ENCODE measurements at regions not wholly inside any gene's neighbourhood (a gene's known extent, or its start where the extent isn't known, plus 50 kb on each side); places are given as distances from the start of the nearest gene placed in this dataset.

DNA sequence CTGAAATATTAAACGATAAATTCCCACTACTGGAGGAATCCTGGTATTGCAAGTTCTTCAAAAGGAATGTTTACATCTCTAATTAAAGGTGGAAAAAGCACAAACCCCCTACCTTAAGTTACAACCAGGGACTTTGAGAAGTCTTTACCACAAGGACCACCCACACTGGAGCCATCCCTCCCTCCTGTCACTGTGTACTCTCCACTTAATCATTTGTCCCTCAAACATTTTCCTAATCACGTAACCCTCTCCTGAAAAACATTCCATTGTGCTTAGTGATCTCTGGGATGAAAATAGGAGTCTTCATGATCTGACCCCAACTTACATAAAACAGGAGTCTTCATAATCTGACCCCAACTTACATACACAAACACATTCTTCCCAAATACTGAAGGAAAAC lies 85.7 kb downstream of the SUCLG1 start:
- Mint-ChIP-seq H3K27me3 (peaks cover 12% of the 10 kb centered on the region), H3K4me1 (ENCODE audit: low read depth) (no peaks in the 10 kb centered on the region), H3K4me3 (no peak overlapping the region), H3K9me3 (no peaks in the 10 kb centered on the region), H3K27ac (no peak overlapping the region), H3K36me3 (ENCODE audit: low read depth) (no peaks in the 10 kb centered on the region)
- no peak for DNase-seq

DNA sequence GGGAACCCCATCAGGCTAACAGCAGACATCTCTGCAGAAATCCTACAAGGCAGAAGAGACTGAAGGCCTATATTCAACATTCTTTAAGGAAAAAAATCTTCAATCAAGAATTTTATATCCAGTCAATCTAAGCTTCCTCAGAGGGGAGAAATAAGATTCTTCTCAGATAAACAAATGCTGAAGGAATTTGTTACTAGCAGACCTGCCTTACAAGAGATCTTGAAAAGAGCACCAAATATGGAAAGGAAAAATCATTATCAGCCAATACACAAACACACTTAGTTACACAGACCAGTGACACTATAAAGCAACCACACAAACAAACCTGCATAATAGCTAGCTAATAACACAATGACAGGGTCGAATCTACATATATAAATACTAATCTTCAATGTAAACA lies 96.5 kb downstream of the SUCLG1 start:
- Mint-ChIP-seq H3K36me3 (ENCODE audit: low read depth) (no peaks in the 10 kb centered on the region), H3K27me3 (peaks cover 36% of the 10 kb centered on the region), H3K4me3 (no peak overlapping the region), H3K4me1 (ENCODE audit: low read depth) (no peaks in the 10 kb centered on the region), H3K27ac (no peak overlapping the region), H3K9me3 (peaks cover 30% of the 10 kb centered on the region)
- no peak for DNase-seq

DNA sequence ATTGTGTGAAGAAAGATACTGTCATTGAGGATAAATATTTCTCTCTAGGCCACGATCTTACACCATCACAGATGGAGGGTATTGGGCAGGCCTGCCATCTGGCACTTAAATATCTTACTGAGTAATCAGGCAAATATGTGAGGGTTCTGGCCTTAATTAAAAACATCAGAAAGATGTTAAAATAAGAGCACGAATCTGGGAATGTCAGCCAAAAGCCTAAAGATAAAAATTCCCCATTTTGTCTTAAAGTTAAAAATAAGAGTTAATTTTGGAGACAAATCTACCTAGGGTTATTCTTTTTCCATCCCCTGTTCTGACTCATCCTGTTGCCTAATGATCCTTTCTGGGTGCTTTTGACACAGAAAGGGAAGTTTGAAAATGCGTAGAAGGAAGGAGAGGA lies 121.0 kb downstream of the SUCLG1 start:
- Mint-ChIP-seq H3K4me3 (no peak overlapping the region), H3K27ac (no peak overlapping the region), H3K9me3 (no peaks in the 10 kb centered on the region), H3K27me3 (peaks cover 16% of the 10 kb centered on the region), H3K4me1 (ENCODE audit: low read depth) (no peaks in the 10 kb centered on the region), H3K36me3 (ENCODE audit: low read depth) (no peaks in the 10 kb centered on the region)
- no peak for DNase-seq

DNA sequence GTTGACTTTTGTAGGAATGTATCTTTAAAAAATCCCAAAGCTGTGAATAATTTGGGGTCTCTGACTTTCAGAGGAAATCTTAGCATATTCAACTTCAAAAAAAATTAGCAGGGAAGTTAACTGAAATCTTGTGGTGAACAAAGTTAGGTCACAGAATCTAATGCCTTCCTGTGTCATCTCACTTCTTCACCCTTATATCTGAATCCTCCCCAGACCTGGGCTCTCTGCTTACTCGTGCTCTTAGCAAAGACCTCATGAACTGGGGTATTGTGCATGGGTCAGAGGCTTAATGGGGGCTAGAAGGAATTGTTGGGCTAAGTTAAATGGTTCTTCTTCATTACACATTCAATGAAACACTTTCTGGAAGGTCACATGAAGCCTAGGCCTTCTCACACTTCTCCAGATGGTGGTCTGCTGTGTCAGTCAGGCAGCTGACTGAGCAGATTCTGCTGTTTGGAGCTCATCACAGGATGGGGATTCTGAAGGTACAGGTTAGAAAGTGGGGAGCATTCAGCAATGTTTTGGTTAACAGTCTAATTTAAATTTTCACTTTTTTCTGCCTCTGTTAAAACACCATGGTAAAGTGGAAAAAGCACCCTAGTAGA lies 131.3 kb downstream of the SUCLG1 start:
- H3K27me3 Mint-ChIP-seq: peaks cover 28% of the 10 kb centered on the region
- no peak overlapping the region for H3K4me3 Mint-ChIP-seq
- no peak overlapping the region for H3K27ac Mint-ChIP-seq
- no peak for DNase-seq
- no peaks in the 10 kb centered on the region for H3K4me1 Mint-ChIP-seq (ENCODE audit: low read depth)
- no peaks in the 10 kb centered on the region for H3K9me3 Mint-ChIP-seq
- H3K36me3 Mint-ChIP-seq (ENCODE audit: low read depth): no peaks in the 10 kb centered on the region

DNA sequence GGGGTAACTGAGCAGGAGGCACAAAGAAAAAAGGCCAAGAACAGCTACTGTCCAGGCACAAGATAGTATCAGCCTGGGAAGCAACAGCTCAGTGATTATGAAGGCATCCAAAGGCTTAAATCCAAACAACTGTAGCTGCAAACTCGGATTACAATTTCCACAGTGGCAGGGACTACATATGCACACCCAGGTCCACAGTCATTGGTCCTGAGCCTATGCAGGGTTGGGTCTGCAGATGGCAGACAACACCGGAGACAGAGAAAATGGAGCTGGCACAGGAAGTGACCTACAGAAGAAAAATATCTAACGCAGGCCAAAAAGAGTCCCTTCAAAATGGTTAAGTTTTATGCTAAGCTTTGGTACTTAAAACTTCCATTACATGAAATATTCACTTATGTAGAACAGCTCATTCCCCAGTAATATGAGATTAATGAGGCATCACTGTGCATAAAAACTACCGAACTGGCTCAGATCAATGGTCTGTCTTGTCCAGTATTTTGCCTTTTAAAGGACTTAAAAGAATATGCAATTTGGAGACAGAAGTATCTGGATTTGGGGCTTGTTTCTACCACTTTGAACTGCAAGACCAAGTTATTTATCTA lies 132.1 kb downstream of the SUCLG1 start:
- DNase-seq: no peak
- H3K9me3 Mint-ChIP-seq: no peaks in the 10 kb centered on the region
- no peaks in the 10 kb centered on the region for H3K4me1 Mint-ChIP-seq (ENCODE audit: low read depth)
- no peak overlapping the region for H3K4me3 Mint-ChIP-seq
- H3K27me3 Mint-ChIP-seq: peaks cover 28% of the 10 kb centered on the region
- H3K27ac Mint-ChIP-seq: no peak overlapping the region
- no peaks in the 10 kb centered on the region for H3K36me3 Mint-ChIP-seq (ENCODE audit: low read depth)

DNA sequence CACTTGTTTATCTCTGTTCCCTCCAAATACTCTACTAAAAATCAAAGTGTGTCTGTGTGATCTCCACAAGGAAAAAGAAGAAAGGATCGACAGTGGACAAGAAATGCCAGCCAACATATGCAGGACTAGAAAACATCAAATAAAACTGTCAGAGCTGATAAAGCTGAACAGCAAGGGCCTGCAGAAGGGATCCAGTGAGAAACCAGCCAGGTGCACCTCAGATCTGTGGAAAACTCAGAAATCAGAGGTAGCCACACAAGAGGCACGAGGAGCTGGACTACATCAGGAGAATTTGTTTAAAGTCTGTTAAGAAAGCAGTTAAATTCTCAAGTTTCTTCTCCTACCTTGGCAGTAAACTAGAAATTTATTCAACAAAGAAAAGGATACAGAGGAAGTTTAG lies 135.2 kb downstream of the SUCLG1 start:
- peaks cover 37% of the 10 kb centered on the region for H3K27me3 Mint-ChIP-seq
- DNase-seq: no peak
- no peaks in the 10 kb centered on the region for H3K36me3 Mint-ChIP-seq (ENCODE audit: low read depth)
- no peak overlapping the region for H3K27ac Mint-ChIP-seq
- H3K9me3 Mint-ChIP-seq: no peaks in the 10 kb centered on the region
- H3K4me3 Mint-ChIP-seq: no peak overlapping the region
- no peaks in the 10 kb centered on the region for H3K4me1 Mint-ChIP-seq (ENCODE audit: low read depth)

DNA sequence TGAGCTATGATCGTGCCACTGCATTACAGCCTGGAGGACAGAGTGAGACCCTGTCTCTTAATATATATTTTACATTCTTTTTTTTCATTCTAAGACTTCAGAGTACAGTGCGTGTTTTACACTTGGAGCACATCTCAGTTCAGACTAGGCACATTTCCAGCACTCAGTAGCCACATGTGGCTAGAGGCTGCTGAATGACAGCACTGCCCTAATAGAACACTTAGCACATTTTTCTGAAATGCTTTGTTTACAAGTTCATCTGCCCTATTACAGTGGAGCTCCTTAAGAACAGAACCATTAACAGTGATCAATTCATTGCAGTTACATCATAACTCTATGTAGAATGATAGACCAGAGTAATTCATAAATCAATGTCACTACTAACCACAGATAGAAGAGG lies 138.1 kb downstream of the SUCLG1 start:
- no peak for DNase-seq
- Mint-ChIP-seq H3K27me3 (peaks cover 35% of the 10 kb centered on the region), H3K36me3 (ENCODE audit: low read depth) (no peaks in the 10 kb centered on the region), H3K27ac (no peak overlapping the region), H3K9me3 (no peaks in the 10 kb centered on the region), H3K4me3 (no peak overlapping the region), H3K4me1 (ENCODE audit: low read depth) (no peaks in the 10 kb centered on the region)

DNA sequence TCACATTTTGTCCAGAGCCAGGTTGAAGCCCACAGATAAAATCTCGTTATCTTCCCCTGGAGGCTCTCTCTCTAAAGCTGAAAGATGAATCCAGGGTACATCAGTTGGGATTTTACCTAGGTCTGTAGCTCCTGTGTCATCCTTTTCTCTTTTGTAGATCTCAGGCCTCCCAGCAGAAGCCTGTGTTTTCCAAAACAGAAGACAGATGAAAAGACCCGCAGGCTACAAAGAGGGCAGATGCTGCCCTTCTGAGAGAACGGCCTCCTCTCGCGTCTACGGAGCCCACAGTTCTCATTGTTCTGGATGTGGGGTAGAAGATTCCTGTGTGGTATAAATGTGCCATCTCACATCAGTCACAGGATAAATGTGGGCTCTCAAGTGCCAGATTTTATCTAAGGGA lies 139.5 kb downstream of the SUCLG1 start:
- Mint-ChIP-seq H3K36me3 (ENCODE audit: low read depth) (no peaks in the 10 kb centered on the region), H3K4me3 (no peak overlapping the region), H3K4me1 (ENCODE audit: low read depth) (no peaks in the 10 kb centered on the region), H3K27ac (no peak overlapping the region), H3K9me3 (no peaks in the 10 kb centered on the region), H3K27me3 (peaks cover 34% of the 10 kb centered on the region)
- no peak for DNase-seq

DNA sequence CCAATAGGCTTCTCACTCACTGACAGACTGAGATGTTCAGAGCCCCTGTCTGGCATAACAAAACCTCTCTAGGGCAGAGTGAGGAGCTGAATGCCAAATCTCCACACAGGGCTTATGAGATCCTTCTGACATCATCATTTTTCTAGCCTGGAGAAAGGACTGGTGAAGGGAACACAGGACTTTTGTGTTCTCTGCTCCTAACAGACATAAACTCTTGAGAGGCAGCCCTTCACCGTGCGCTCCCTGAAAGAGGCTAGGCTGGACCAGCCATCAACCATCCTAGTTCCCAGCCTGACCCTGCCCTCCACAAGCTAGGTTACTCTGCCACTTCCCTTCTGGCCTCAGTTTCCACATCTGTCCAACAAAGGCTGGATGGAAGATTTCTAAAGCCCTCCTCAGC lies 141.9 kb downstream of the SUCLG1 start:
- peaks cover 29% of the 10 kb centered on the region for H3K27me3 Mint-ChIP-seq
- H3K9me3 Mint-ChIP-seq: no peaks in the 10 kb centered on the region
- no peaks in the 10 kb centered on the region for H3K36me3 Mint-ChIP-seq (ENCODE audit: low read depth)
- H3K27ac Mint-ChIP-seq: no peak overlapping the region
- no peak for DNase-seq
- H3K4me3 Mint-ChIP-seq: no peak overlapping the region
- no peaks in the 10 kb centered on the region for H3K4me1 Mint-ChIP-seq (ENCODE audit: low read depth)

DNA sequence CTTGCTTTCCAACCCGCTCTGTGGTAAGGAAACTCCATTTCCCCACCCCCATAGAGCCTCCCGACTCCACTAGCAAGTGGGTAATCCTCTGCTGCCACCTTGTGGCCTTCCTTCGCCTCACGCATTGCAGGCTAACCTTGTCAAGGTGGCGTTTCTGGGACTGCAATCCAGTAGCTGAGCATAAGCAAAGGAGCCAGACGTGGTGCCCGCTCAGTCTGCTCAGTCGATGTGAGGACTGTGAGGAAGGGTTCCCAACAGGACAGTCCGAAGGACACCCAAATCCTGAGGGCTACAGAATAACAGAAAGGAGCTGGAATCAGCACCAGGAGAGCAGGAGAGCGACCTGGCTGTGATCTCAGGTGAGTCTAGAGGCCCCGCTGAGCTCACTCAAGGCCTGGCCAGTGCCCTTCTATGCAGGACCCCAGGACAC lies 144.2 kb downstream of the SUCLG1 start:
- no peaks in the 10 kb centered on the region for H3K4me1 Mint-ChIP-seq (ENCODE audit: low read depth)
- no peak overlapping the region for H3K27ac Mint-ChIP-seq
- H3K4me3 Mint-ChIP-seq: no peak overlapping the region
- peak; percentile 82 for DNase-seq
- H3K9me3 Mint-ChIP-seq: no peaks in the 10 kb centered on the region
- peaks cover 19% of the 10 kb centered on the region for H3K27me3 Mint-ChIP-seq
- H3K36me3 Mint-ChIP-seq (ENCODE audit: low read depth): no peaks in the 10 kb centered on the region

DNA sequence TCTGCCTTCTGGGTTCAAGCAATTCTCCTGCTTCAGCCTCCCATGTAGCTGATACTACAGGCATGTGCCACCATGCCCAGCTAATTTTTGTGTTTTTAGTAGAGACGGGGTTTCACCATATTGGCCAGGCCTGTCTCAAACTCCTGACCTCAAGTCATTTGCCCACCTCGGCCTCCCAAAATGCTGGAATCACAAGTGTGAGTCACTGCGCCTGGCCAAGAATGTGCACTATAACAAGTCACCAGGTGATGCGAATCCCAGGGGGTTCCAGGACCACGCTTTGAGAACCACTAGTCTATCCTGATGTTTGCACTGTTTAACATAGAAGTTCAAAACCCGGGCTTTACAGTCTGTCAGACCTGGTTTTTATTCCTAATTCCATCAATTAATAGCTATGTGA lies 144.8 kb downstream of the SUCLG1 start:
- Mint-ChIP-seq H3K27ac (no peak overlapping the region), H3K4me3 (no peak overlapping the region), H3K9me3 (no peaks in the 10 kb centered on the region), H3K4me1 (ENCODE audit: low read depth) (no peaks in the 10 kb centered on the region), H3K36me3 (ENCODE audit: low read depth) (no peaks in the 10 kb centered on the region), H3K27me3 (peaks cover 21% of the 10 kb centered on the region)
- DNase-seq: no peak

DNA sequence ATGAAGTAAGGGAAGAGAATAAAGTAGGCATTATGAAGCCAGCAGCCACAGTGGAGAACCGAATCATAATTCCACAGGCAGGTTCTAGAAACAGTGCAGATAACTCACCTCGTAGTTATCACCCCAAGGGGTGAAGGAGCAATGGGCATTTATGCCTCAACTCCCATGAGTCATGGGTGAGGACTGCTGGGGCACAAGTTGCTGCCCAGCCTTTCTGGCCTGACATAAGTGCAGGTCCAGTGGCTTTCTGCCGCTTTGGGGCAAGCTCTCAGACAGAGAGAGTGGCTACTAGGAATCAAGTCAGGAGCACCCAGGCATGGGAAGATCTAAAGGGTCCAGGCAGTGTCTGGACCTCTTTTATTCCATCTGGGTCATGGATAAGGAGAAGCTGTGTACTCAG lies 149.8 kb downstream of the SUCLG1 start:
- Mint-ChIP-seq H3K27me3 (peaks cover 7% of the 10 kb centered on the region), H3K4me3 (no peak overlapping the region), H3K27ac (no peak overlapping the region), H3K4me1 (ENCODE audit: low read depth) (no peaks in the 10 kb centered on the region), H3K9me3 (peaks cover 14% of the 10 kb centered on the region), H3K36me3 (ENCODE audit: low read depth) (no peaks in the 10 kb centered on the region)
- DNase-seq: no peak

DNA sequence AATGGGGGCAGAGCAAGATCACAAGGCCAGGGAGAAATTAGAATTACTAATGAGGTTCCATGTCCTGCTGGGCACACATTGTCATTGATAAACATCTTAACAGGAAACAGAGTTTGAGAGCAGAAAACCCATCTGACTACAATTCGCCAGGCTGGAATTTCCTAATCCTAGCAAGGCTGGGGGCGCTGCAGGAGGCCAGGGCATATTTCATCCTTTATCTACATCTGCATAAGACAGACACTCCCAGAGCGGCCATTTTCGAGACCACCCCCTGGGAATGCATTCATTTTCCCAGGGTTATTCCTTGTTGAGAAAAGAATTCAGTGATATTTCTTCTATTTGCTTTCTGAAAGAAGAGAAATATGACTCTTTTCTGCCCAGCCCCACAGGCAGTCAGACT lies 152.7 kb downstream of the SUCLG1 start:
- peaks cover 16% of the 10 kb centered on the region for H3K27me3 Mint-ChIP-seq
- H3K36me3 Mint-ChIP-seq (ENCODE audit: low read depth): no peaks in the 10 kb centered on the region
- DNase-seq: no peak
- H3K4me1 Mint-ChIP-seq (ENCODE audit: low read depth): no peaks in the 10 kb centered on the region
- H3K27ac Mint-ChIP-seq: no peak overlapping the region
- no peak overlapping the region for H3K4me3 Mint-ChIP-seq
- peaks cover 14% of the 10 kb centered on the region for H3K9me3 Mint-ChIP-seq

DNA sequence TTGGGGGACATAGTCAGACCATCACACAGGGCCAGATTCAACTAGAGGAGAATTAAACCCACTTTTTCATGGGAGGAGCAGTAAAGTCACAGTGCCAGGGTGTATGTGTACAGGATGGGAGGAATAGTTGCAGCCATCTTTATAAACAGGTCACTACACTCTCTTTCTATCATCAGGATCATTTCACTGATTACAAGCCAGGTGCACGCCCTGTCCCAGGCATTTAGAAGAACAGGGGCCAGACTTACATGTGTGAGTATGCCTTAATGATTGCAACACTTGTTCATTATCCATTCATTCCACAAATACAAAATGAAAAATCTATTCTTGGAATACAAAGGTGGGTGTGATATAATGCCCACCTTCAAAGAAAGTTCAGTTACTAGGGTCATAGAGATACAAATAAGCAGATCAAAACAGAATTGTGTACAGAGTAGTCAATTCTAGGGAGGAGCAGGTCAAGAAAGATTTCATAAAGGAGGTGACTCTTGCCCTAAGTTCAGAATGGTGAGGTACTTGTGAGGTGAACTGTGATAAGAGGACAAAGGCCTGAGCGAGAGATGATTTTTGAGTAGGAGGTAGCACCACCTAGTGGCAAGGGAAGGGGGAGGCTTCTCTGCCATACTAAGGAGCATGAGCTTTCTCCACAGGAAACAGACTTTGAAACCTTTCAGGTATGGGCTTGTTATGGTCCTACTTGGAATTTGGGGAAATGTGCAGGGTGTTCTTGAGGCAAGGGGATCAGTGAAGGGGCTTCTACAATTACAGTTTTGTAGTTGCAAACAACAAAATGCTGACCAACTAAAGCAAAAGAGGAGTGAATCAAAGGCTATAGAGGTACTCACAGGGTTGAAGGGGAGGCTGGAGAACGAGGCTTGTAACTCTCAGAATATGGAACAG lies 156.3 kb downstream of the SUCLG1 start:
- Mint-ChIP-seq H3K36me3 (ENCODE audit: low read depth) (no peaks in the 10 kb centered on the region), H3K9me3 (peaks cover 14% of the 10 kb centered on the region), H3K27me3 (peaks cover 17% of the 10 kb centered on the region), H3K4me3 (no peak overlapping the region), H3K4me1 (ENCODE audit: low read depth) (no peaks in the 10 kb centered on the region), H3K27ac (no peak overlapping the region)
- no peak for DNase-seq

DNA sequence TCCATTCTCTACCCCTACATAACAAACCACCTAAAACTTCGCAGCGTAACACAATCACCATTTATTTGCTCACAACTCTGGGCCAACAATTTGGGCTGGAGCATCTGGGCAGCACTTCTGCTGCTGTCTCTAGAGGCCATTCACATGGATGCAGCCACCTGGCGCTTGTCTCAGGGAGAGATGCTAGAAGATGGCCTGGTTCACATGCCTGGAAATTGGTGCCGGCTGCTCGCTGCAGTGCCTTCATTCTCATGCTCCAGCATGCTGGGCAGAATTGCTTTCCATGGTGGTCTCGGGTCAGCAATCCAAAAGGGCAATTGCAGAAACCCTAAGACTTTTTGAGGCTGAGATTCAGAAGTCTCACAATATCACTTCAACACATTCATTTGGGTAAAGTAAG lies 157.4 kb downstream of the SUCLG1 start:
- DNase-seq: no peak
- Mint-ChIP-seq H3K27ac (no peak overlapping the region), H3K4me1 (ENCODE audit: low read depth) (no peaks in the 10 kb centered on the region), H3K36me3 (ENCODE audit: low read depth) (no peaks in the 10 kb centered on the region), H3K9me3 (peaks cover 14% of the 10 kb centered on the region), H3K4me3 (no peak overlapping the region), H3K27me3 (peaks cover 17% of the 10 kb centered on the region)
